ENCODE measurements at regions not wholly inside any gene's neighbourhood (a gene's known extent, or its start where the extent isn't known, plus 50 kb on each side); places are given as distances from the start of the nearest gene placed in this dataset.

DNA sequence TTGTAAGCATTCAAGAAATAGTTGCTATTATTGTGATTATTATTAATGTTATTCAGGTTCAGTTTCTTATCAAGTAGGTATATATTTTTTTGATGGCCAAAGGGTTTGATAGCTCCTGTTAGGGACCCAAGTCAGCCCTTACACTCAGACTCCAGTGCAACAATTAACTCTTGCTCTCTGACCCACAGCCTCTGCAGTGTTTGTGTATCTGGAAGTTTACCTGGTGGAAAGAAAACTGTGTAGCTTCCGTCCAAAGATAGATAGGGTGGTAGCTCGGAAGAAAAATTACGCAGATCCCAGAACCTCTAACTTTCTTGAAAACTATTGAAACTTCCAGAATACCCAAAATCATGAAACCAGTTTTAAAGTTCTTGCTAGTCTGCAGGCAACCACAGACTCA lies 58.6 kb upstream of the IGFBP2 start:
- no peak overlapping the region for H3K4me3 ChIP-seq
- H3K9ac ChIP-seq (ENCODE audit: insufficient read depth in 1 of 2, low read length in 2 of 2): no peak overlapping the region
- H3K27me3 ChIP-seq (ENCODE audit: control insufficient read depth in 3 of 3, insufficient read depth in 3 of 3, low read length in 2 of 3): no peaks in the 10 kb centered on the region
- H3K36me3 ChIP-seq (ENCODE audit: control insufficient read depth in 4 of 4, insufficient read depth in 4 of 4, low read length in 4 of 4): no peaks in the 10 kb centered on the region
- H3K9me3 ChIP-seq (ENCODE audit: control insufficient read depth in 4 of 4, insufficient read depth in 3 of 4, low read length in 3 of 4): peaks cover 0 to 5% (median 0%) of the 10 kb centered on the region in 4 donors
- H3K27ac ChIP-seq (ENCODE audit: low read depth in 1 of 2, low read length in 1 of 2): no peak overlapping the region
- WGBS, 2 donors: 94 to 96% methylated on average over 3 of the region's 3 CpGs
- TF ChIP-seq, protein P1, sequence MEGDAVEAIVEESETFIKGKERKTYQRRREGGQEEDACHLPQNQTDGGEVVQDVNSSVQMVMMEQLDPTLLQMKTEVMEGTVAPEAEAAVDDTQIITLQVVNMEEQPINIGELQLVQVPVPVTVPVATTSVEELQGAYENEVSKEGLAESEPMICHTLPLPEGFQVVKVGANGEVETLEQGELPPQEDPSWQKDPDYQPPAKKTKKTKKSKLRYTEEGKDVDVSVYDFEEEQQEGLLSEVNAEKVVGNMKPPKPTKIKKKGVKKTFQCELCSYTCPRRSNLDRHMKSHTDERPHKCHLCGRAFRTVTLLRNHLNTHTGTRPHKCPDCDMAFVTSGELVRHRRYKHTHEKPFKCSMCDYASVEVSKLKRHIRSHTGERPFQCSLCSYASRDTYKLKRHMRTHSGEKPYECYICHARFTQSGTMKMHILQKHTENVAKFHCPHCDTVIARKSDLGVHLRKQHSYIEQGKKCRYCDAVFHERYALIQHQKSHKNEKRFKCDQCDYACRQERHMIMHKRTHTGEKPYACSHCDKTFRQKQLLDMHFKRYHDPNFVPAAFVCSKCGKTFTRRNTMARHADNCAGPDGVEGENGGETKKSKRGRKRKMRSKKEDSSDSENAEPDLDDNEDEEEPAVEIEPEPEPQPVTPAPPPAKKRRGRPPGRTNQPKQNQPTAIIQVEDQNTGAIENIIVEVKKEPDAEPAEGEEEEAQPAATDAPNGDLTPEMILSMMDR (IDR thresholded peaks at IDR 0.05; ENCODE audit: control extremely low read depth, extremely low read depth): no peak
- peaks cover 0 to 15% (median 0%) of the 10 kb centered on the region in 5 donors for H3K4me1 ChIP-seq (ENCODE audit: control insufficient read depth in 5 of 5, insufficient read depth in 5 of 5, low read length in 5 of 5)
- ATAC-seq (ENCODE audit: insufficient read depth, low FRiP score) (no peak), DNase-seq (no peak)

DNA sequence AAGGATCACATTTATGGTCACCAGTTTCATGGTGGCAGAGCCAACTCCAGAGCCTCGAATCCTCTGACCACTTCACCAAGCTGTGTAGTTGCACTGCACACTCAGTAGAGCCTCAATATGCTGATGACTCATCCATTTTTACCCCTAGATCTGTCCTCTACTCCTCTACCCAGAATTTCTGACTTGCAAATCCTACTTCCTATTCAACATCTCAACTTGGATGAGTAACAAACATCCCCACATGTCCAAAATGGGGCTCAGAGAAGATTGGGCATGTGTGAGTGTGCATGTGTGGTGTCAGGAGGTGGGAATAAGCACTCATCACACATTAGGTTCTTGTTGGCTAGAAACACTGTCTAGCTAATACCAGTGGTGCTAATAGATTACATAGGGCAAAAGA lies 57.8 kb upstream of the IGFBP2 start:
- no peak for ATAC-seq (ENCODE audit: insufficient read depth, low FRiP score)

DNA sequence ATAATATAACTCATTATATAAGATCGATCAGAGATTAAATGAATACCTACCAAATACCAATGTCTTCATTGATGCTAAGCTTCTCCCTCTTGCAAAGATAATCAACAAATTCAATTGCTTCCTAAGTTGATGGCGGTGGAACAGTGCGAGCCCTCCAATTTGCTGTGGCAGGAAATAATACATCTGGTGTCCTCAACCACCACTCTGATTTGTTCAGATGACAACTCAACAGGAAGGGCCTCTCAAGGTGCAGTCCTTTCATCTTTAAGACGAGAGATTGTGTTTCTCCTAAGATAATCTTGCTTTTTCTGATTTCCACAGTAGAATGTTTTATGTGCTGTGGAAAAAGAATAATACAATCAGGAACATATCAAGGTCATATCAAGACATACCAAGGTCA lies 56.6 kb upstream of the IGFBP2 start:
- DNase-seq (no peak), ATAC-seq (ENCODE audit: insufficient read depth, low FRiP score) (no peak)
- no peaks in the 10 kb centered on the region for H3K9me3 ChIP-seq (ENCODE audit: control insufficient read depth in 4 of 4, insufficient read depth in 3 of 4, low read length in 3 of 4)
- H3K9ac ChIP-seq (ENCODE audit: insufficient read depth in 1 of 2, low read length in 2 of 2): no peak overlapping the region
- H3K27ac ChIP-seq (ENCODE audit: low read depth in 1 of 2, low read length in 1 of 2): no peak overlapping the region
- TF ChIP-seq, protein P1 (IDR thresholded peaks at IDR 0.05; ENCODE audit: control extremely low read depth, extremely low read depth): no peak
- no peaks in the 10 kb centered on the region for H3K36me3 ChIP-seq (ENCODE audit: control insufficient read depth in 4 of 4, insufficient read depth in 4 of 4, low read length in 4 of 4)
- 49 to 72% methylated on average over 4 of the region's 4 CpGs for WGBS, 2 donors
- peaks cover 0 to 15% (median 0%) of the 10 kb centered on the region in 5 donors for H3K4me1 ChIP-seq (ENCODE audit: control insufficient read depth in 5 of 5, insufficient read depth in 5 of 5, low read length in 5 of 5)
- peaks cover 0 to 2% (median 0%) of the 10 kb centered on the region in 3 donors for H3K27me3 ChIP-seq (ENCODE audit: control insufficient read depth in 3 of 3, insufficient read depth in 3 of 3, low read length in 2 of 3)
- H3K4me3 ChIP-seq: no peak overlapping the region

More for the DNA sequence above, 57.8 kb upstream of the IGFBP2 start:
- no peak for DNase-seq
- TF ChIP-seq, protein P1 (IDR thresholded peaks at IDR 0.05; ENCODE audit: control extremely low read depth, extremely low read depth): no peak
- H3K36me3 ChIP-seq (ENCODE audit: control insufficient read depth in 4 of 4, insufficient read depth in 4 of 4, low read length in 4 of 4): no peaks in the 10 kb centered on the region
- no peak overlapping the region for H3K27ac ChIP-seq (ENCODE audit: low read depth in 1 of 2, low read length in 1 of 2)
- H3K4me3 ChIP-seq: no peak overlapping the region
- H3K4me1 ChIP-seq (ENCODE audit: control insufficient read depth in 5 of 5, insufficient read depth in 5 of 5, low read length in 5 of 5): peaks cover 0 to 15% (median 0%) of the 10 kb centered on the region in 5 donors
- H3K9ac ChIP-seq (ENCODE audit: insufficient read depth in 1 of 2, low read length in 2 of 2): no peak overlapping the region
- WGBS, 2 donors: 78 to 85% methylated on average over 1 of the region's 1 CpG
- peaks cover 0 to 5% (median 0%) of the 10 kb centered on the region in 4 donors for H3K9me3 ChIP-seq (ENCODE audit: control insufficient read depth in 4 of 4, insufficient read depth in 3 of 4, low read length in 3 of 4)
- H3K27me3 ChIP-seq (ENCODE audit: control insufficient read depth in 3 of 3, insufficient read depth in 3 of 3, low read length in 2 of 3): no peaks in the 10 kb centered on the region

DNA sequence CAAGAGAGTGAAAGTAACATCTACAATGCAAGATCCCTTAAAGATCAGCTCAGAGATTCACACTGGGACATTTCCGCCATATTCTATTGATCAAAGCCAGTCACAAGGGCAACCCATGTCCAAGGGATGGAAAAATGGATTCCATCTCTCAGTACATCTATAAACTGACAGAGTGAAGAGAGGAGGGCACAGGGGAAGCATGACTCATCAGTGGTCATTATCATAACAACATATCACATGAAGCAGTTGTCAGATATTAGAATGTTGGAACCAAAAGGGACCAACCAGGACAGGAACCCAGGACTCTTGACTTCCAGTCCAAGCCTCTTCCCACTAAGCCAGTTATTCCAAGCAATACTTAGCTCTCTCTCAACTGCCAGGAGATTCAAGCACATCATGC lies 54.9 kb upstream of the IGFBP2 start:
- Histone ChIP-seq H3K27ac (ENCODE audit: low read depth in 1 of 2, low read length in 1 of 2) (no peak overlapping the region), H3K9me3 (ENCODE audit: control insufficient read depth in 4 of 4, insufficient read depth in 3 of 4, low read length in 3 of 4) (no peaks in the 10 kb centered on the region), H3K4me1 (ENCODE audit: control insufficient read depth in 5 of 5, insufficient read depth in 5 of 5, low read length in 5 of 5) (peaks cover 0 to 5% (median 0%) of the 10 kb centered on the region in 5 donors), H3K9ac (ENCODE audit: insufficient read depth in 1 of 2, low read length in 2 of 2) (no peak overlapping the region), H3K27me3 (ENCODE audit: control insufficient read depth in 3 of 3, insufficient read depth in 3 of 3, low read length in 2 of 3) (peaks cover 0 to 2% (median 0%) of the 10 kb centered on the region in 3 donors), H3K36me3 (ENCODE audit: control insufficient read depth in 4 of 4, insufficient read depth in 4 of 4, low read length in 4 of 4) (no peaks in the 10 kb centered on the region), H3K4me3 (no peak overlapping the region)
- DNase-seq: no peak
- TF ChIP-seq, protein P1 (IDR thresholded peaks at IDR 0.05; ENCODE audit: control extremely low read depth, extremely low read depth): no peak
- ATAC-seq (ENCODE audit: insufficient read depth, low FRiP score): no peak
- 93 to 97% methylated on average over 1 of the region's 1 CpG for WGBS, 2 donors

Data from lung (tissue), 11 donors.